GM12891 (cell line): ENCODE measurements at regions not wholly inside any gene's neighbourhood (a gene's known extent, or its start where the extent isn't known, plus 50 kb on each side); places are given as distances from the start of the nearest gene placed in this dataset.

Source experiments
- POLR2A ChIP-seq: IDR thresholded peaks from 2 replicates; pipeline ENCODE4 v1.6.1; 2011; ENCODE audit warnings: low read depth, low read length, control low read depth
- POLR2AphosphoS5 ChIP-seq: IDR thresholded peaks from 2 replicates; pipeline ENCODE4 v1.6.1; 2011; ENCODE audit warnings: low read depth, low read length, control low read depth
- TAF1 ChIP-seq: IDR thresholded peaks from 2 replicates; pipeline ENCODE4 v1.6.1; 2011; ENCODE audit warnings: low read depth, low read length, control low read depth

DNA sequence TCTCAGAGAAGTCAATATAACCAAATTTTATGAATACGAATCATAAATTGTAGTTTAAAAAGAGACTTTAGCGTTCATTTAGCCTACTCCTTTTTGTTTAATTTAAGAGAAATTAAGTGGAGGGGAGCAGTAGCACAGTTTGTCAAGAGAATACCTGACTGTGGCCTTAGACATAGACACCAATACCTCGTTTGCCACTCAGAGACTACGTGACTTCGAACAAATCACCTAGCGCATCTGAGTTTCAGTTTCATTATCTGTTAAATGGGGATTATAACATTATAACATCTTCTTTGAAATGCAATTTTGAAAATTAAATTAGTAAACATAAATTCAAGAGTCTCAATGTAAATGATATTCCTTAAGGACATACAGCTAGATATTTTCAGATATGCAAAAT lies 581.5 kb upstream of the VRK2 start:
- TF ChIP-seq POLR2A (no peak), POLR2AphosphoS5 (no peak), TAF1 (no peak)
